ENCODE measurements at regions not wholly inside any gene's neighbourhood (a gene's known extent, or its start where the extent isn't known, plus 50 kb on each side); places are given as distances from the start of the nearest gene placed in this dataset.

- no peak for TF ChIP-seq MGA (IDR thresholded peaks at IDR 0.05)
Measured at GRCh38 chr10:44557596-44558191, 172.8 kb upstream of the CXCL12 start (continued).

All from K562 (cell line).